SKM-1 (cell line): ENCODE measurements at regions not wholly inside any gene's neighbourhood (a gene's known extent, or its start where the extent isn't known, plus 50 kb on each side); places are given as distances from the start of the nearest gene placed in this dataset.

Source experiments
- DNase-seq: peaks from one replicate; lab custom pipeline; 2025; ENCODE audit not compliant: unreplicated experiment; lab: John Stamatoyannopoulos, UW

GRCh38 chr2:5444854-5445253 lies 247.3 kb upstream of the SOX11 start:
- no peak for DNase-seq

GRCh38 chr2:5449867-5450266 lies 242.3 kb upstream of the SOX11 start:
- DNase-seq: no peak

- no peak for DNase-seq
Observed at GRCh38 chr2:5453220-5454050, 238.7 kb upstream of the SOX11 start.

- DNase-seq: no peak
Observed at GRCh38 chr2:5454051-5454390, 238.2 kb upstream of the SOX11 start.

GRCh38 chr2:5459041-5459440 lies 233.1 kb upstream of the SOX11 start:
- DNase-seq: no peak

GRCh38 chr2:5464657-5465056 lies 227.5 kb upstream of the SOX11 start:
- no peak for DNase-seq

GRCh38 chr2:5465859-5466258 lies 226.3 kb upstream of the SOX11 start:
- no peak for DNase-seq

- no peak for DNase-seq
Observed at GRCh38 chr2:5467178-5467905, 224.8 kb upstream of the SOX11 start.

- DNase-seq: no peak
Observed at GRCh38 chr2:5472673-5473072, 219.5 kb upstream of the SOX11 start.

GRCh38 chr2:5473635-5474034 lies 218.5 kb upstream of the SOX11 start:
- no peak for DNase-seq

- DNase-seq: no peak
Observed at GRCh38 chr2:5474716-5475115, 217.5 kb upstream of the SOX11 start.

GRCh38 chr2:5479265-5479928 lies 212.8 kb upstream of the SOX11 start:
- DNase-seq: no peak

- peak; percentile 79 for DNase-seq
Observed at GRCh38 chr2:5482929-5483331, 209.3 kb upstream of the SOX11 start.

GRCh38 chr2:5484868-5485267 lies 207.3 kb upstream of the SOX11 start:
- DNase-seq: no peak

- no peak for DNase-seq
Observed at GRCh38 chr2:5491523-5491922, 200.7 kb upstream of the SOX11 start.

GRCh38 chr2:5493256-5493655 lies 198.9 kb upstream of the SOX11 start:
- DNase-seq: no peak

- no peak for DNase-seq
Observed at GRCh38 chr2:5494212-5494611, 198.0 kb upstream of the SOX11 start.

GRCh38 chr2:5495586-5495985 lies 196.6 kb upstream of the SOX11 start:
- DNase-seq: no peak

- DNase-seq: no peak
Observed at GRCh38 chr2:5497874-5498273, 194.3 kb upstream of the SOX11 start.

- no peak for DNase-seq
Observed at GRCh38 chr2:5501807-5502206, 190.4 kb upstream of the SOX11 start.

- DNase-seq: no peak
Observed at GRCh38 chr2:5502385-5502784, 189.8 kb upstream of the SOX11 start.

GRCh38 chr2:5504756-5505155 lies 187.4 kb upstream of the SOX11 start:
- no peak for DNase-seq
